Panc1 (cell line): ENCODE measurements at regions not wholly inside any gene's neighbourhood (a gene's known extent, or its start where the extent isn't known, plus 50 kb on each side); places are given as distances from the start of the nearest gene placed in this dataset.

Source experiments
- ATAC-seq: fragments of 200-7000 bp; cut with Tn5 transposase; 2 replicates; pipeline ENCODE4 v1.9.1; 2020; ENCODE audit warnings: mild to moderate bottlenecking, moderate library complexity
- BruUV-seq: library from RNA; stranded (reverse); fragments of 400-500 nt; replicated peaks from 2 replicates; lab custom pipeline; 2021; lab: Mats Ljungman, UMichigan
- CTCF ChIA-PET: fragments of 300-600 bp; sonication (Branson Sonifier 250); formaldehyde crosslinking; loops from one replicate; lab custom pipeline; 2022; ENCODE audit warnings: antibody characterized with exemption; lab: Charles Lee
- POLR2A ChIA-PET: fragments of 300-600 bp; sonication (Branson Sonifier 250); formaldehyde crosslinking; loops from one replicate; lab custom pipeline; 2022; ENCODE audit warnings: antibody characterized with exemption; lab: Charles Lee
- DNase-seq: peaks from one replicate; pipeline ENCODE4 v3.0.0-alpha.2; 2010; ENCODE audit warnings: low read depth, low spot score
- H3K27ac ChIP-seq: 2 replicates; pipeline ENCODE4 v1.5.1; 2011; ENCODE audit warnings: mild to moderate bottlenecking, low read length, inconsistent platforms
- H3K27me3 ChIP-seq: fragments of 200-500 bp; sonication (Bioruptor generic); 2 replicates; pipeline ENCODE4 v1.6.0; 2014; ENCODE audit warnings: low read length, inconsistent platforms; ENCODE audit not compliant: control insufficient read depth, insufficient read depth
- H3K36me3 ChIP-seq: fragments of 200-500 bp; sonication (Bioruptor generic); 2 replicates; pipeline ENCODE4 v1.5.1; 2014; ENCODE audit warnings: inconsistent platforms, mild to moderate bottlenecking, low read length, moderate library complexity; ENCODE audit not compliant: control insufficient read depth, insufficient read depth
- H3K4me1 ChIP-seq: 2 replicates; pipeline ENCODE4 v1.5.1; 2011; ENCODE audit warnings: inconsistent platforms, mild to moderate bottlenecking, low read length, moderate library complexity; ENCODE audit not compliant: control insufficient read depth, insufficient read depth
- H3K4me3 ChIP-seq, 2 experiments: 2 replicates each; pipeline ENCODE4 v1.5.1; 2011 to 2012; ENCODE audit warnings: low read depth in 2 of 2, low read length in 2 of 2, mild to moderate bottlenecking in 2 of 2, inconsistent platforms in 1 of 2, moderate library complexity in 1 of 2
- H3K9me3 ChIP-seq: fragments of 200-500 bp; sonication (Bioruptor generic); 2 replicates; pipeline ENCODE4 v1.5.1; 2014; ENCODE audit warnings: low read depth, mild to moderate bottlenecking, inconsistent platforms, low read length, moderate library complexity; ENCODE audit not compliant: control insufficient read depth, insufficient read depth
- CTCF ChIP-seq: fragments of 450-650 bp; IDR thresholded peaks from 2 replicates; pipeline ENCODE4 v1.5.1; 2017; ENCODE audit warnings: mild to moderate bottlenecking
- POLR2AphosphoS5 ChIP-seq: IDR thresholded peaks from 2 replicates; pipeline ENCODE4 v1.6.1; 2012; ENCODE audit warnings: mild to moderate bottlenecking, low read depth, low read length, moderate library complexity
- REST ChIP-seq, 2 experiments: IDR thresholded peaks; 2 replicates each; pipeline ENCODE4 v1.6.1; 2011 to 2012; ENCODE audit warnings: low read depth in 2 of 2, control low read depth in 1 of 2, low read length in 1 of 2, mild to moderate bottlenecking in 1 of 2, moderate library complexity in 1 of 2; ENCODE audit not compliant: insufficient read depth in 1 of 2
- SIN3A ChIP-seq: IDR thresholded peaks from 2 replicates; pipeline ENCODE4 v1.6.1; 2012; ENCODE audit warnings: low read depth, mild to moderate bottlenecking, low read length, moderate library complexity, borderline replicate concordance; ENCODE audit not compliant: insufficient read depth
- TCF7L2 ChIP-seq: IDR thresholded peaks from 2 replicates; pipeline ENCODE4 v1.6.1; 2011; ENCODE audit warnings: mild to moderate bottlenecking, low read depth, low read length, inconsistent platforms
- in situ Hi-C: cut with HindIII; loops from 2 replicates; pipeline ENCODE4 v1.10.0; 2016; ENCODE audit warnings: low sequenced_read_pairs, low pct_unique_long_range_greater_than_20kb
- intact Hi-C: fragments of 100-400 bp; cut with micrococcal nuclease; formaldehyde crosslinking; loops from one replicate; pipeline ENCODE4 v1.10.0; 2022; ENCODE audit not compliant: unreplicated experiment

- ChIA-PET CTCF (no interaction called here), POLR2A (no interaction called here)
- TF ChIP-seq REST (IDR thresholded peaks at IDR 0.05; ENCODE audit: insufficient read depth in 1 of 2, low read depth in 2 of 2, low read length in 1 of 2) (no peak), POLR2AphosphoS5 (no peak), TCF7L2 (no peak), SIN3A (no peak), CTCF (no peak)
- ATAC-seq (no peak), DNase-seq (no peak)
- Histone ChIP-seq H3K27me3 (no peaks in the 10 kb centered on the region), H3K4me3 (no peak overlapping the region), H3K36me3 (no peaks in the 10 kb centered on the region), H3K4me1 (no peaks in the 10 kb centered on the region), H3K27ac (no peak overlapping the region), H3K9me3 (no peaks in the 10 kb centered on the region)
- in situ Hi-C loops, result no loop called here
- intact Hi-C loops, result loop anchor here (10.0 kb wide), 1 partner anchor 380 kb away; no protein-coding TSS in a partner anchor
- BruUV-seq, result no TSS peak
Observed at GRCh38 chr16:5234295-5235050, 136.9 kb upstream of the EEF2KMT start.

- no peaks in the 10 kb centered on the region for H3K4me1 ChIP-seq
- no peaks in the 10 kb centered on the region for H3K9me3 ChIP-seq
- H3K36me3 ChIP-seq, result no peaks in the 10 kb centered on the region
- TF ChIP-seq REST (IDR thresholded peaks at IDR 0.05; ENCODE audit: insufficient read depth in 1 of 2, low read depth in 2 of 2, low read length in 1 of 2), result no peak
- TF ChIP-seq POLR2AphosphoS5, result no peak
- no peak for TF ChIP-seq TCF7L2
- no peak for TF ChIP-seq CTCF
- no peak for TF ChIP-seq SIN3A
- no peaks in the 10 kb centered on the region for H3K27me3 ChIP-seq
- ChIA-PET CTCF (no interaction called here), POLR2A (no interaction called here)
- intact Hi-C loops, result loop anchor here (10.0 kb wide), 1 partner anchor 383 kb away; no protein-coding TSS in a partner anchor
- H3K27ac ChIP-seq, result no peak overlapping the region
- in situ Hi-C loops, result no loop called here
- no peak for ATAC-seq
- BruUV-seq, result no TSS peak
- H3K4me3 ChIP-seq, result no peak overlapping the region
- DNase-seq, result no peak
Observed at GRCh38 chr16:5231246-5231759, 133.7 kb upstream of the EEF2KMT start.
